K562 (cell line): ENCODE measurements at regions not wholly inside any gene's neighbourhood (a gene's known extent, or its start where the extent isn't known, plus 50 kb on each side); places are given as distances from the start of the nearest gene placed in this dataset.
A peak's percentile ranks its signal among the peaks of the same experiment; 100 is the strongest.

Experiments
- ATAC-seq: fragments of 200-7000 bp; cut with Tn5 transposase; 3 replicates; pipeline ENCODE4 v1.9.1; 2020; ENCODE audit warnings: moderate library complexity
- BruUV-seq: library from RNA; stranded (reverse); fragments of 400-500 nt; replicated peaks from 2 replicates; lab custom pipeline; 2021; lab: Mats Ljungman, UMichigan
- CTCF ChIA-PET: fragments of 300-600 bp; formaldehyde crosslinking; extraction: SDS; loops from one replicate; lab custom pipeline; 2021; ENCODE audit warnings: low intra/inter-chr PET ratio; lab: Yijun Ruan, JAX
- POLR2A ChIA-PET: fragments of 300-600, 350-650 bp; sonication (Branson Sonifier 250); formaldehyde crosslinking; extraction: SDS; loops from one replicate; lab custom pipeline; 2021; ENCODE audit warnings: antibody characterized with exemption, inconsistent platforms; lab: Yijun Ruan, JAX
- DNase-seq, 4 experiments: peaks; one replicate each; pipeline versions ENCODE4 v3.0.0 to v3.0.0-alpha.2; 2011 to 2018; ENCODE audit warnings: low spot score in 3 of 4, mixed read lengths in 3 of 4; ENCODE audit errors: extremely low read depth in 1 of 4
- FAIRE-seq: peaks from 2 replicates; lab custom pipeline; 2011; peaks lifted over from hg19 to GRCh38; lab: Jason Lieb, UNC
- H2AFZ ChIP-seq: 2 replicates; pipeline ENCODE4 v1.6.0; 2011; ENCODE audit warnings: low read depth, low read length, control low read depth, inconsistent platforms
- H3K27ac ChIP-seq: fragments of 200-600 bp; 3 replicates; pipeline ENCODE4 v1.8.0; 2011; ENCODE audit warnings: low read depth, mild to moderate bottlenecking, control low read depth, inconsistent platforms, low read length, moderate library complexity, mixed read lengths; ENCODE audit errors: extremely low read depth
- H3K27me3 ChIP-seq, 2 experiments: fragments of 300-600 bp in 1 of 2; 2 replicates in 1 of 2; 3 replicates in 1 of 2; pipeline versions ENCODE4 v1.6.0 to v1.8.0; 2011; ENCODE audit warnings: inconsistent platforms in 2 of 2, low read length in 2 of 2, mild to moderate bottlenecking in 1 of 2, mixed read lengths in 1 of 2, moderate library complexity in 1 of 2; ENCODE audit not compliant: control insufficient read depth in 2 of 2, insufficient read depth in 2 of 2
- H3K36me3 ChIP-seq: fragments of 300-600 bp; 3 replicates; pipeline ENCODE4 v1.8.0; 2011; ENCODE audit warnings: mild to moderate bottlenecking, low read length, inconsistent platforms; ENCODE audit not compliant: control insufficient read depth, insufficient read depth
- H3K4me1 ChIP-seq, 2 experiments: fragments of 200-600 bp in 1 of 2; replicated peaks in 1 of 2; 2 replicates in 1 of 2; 3 replicates in 1 of 2; pipeline versions ENCODE4 v1.5.1 to v1.8.0; 2011; ENCODE audit warnings: inconsistent platforms in 2 of 2, low read length in 2 of 2, mild to moderate bottlenecking in 1 of 2, mixed read lengths in 1 of 2, moderate library complexity in 1 of 2; ENCODE audit not compliant: control insufficient read depth in 2 of 2, insufficient read depth in 2 of 2
- H3K4me2 ChIP-seq: 2 replicates; pipeline ENCODE4 v1.6.1; 2011; ENCODE audit warnings: low read length, control low read depth, inconsistent platforms, mixed read lengths; ENCODE audit not compliant: insufficient read depth
- H3K4me3 ChIP-seq: fragments of 200-600 bp; sonication (generic), shearing (Covaris generic); 2 replicates; pipeline ENCODE4 v1.5.1; 2016; ENCODE audit warnings: control low read depth, inconsistent platforms
- H3K79me2 ChIP-seq: fragments of 200-600 bp; 3 replicates; pipeline ENCODE4 v1.8.0; 2011; ENCODE audit warnings: low read length, inconsistent platforms; ENCODE audit not compliant: control insufficient read depth, insufficient read depth
- H3K9ac ChIP-seq, 2 experiments: 2 replicates each; pipeline versions ENCODE4 v1.6.0 to v1.6.1; 2011; ENCODE audit warnings: low read depth in 2 of 2, low read length in 2 of 2, control low read depth in 1 of 2, inconsistent platforms in 1 of 2, mild to moderate bottlenecking in 1 of 2, mixed read lengths in 1 of 2; ENCODE audit not compliant: insufficient read depth in 1 of 2
- H3K9me1 ChIP-seq: one replicate; pipeline ENCODE4 v1.6.0; 2011; ENCODE audit warnings: inconsistent platforms, mild to moderate bottlenecking, low read length, moderate library complexity; ENCODE audit not compliant: control insufficient read depth, insufficient read depth
- H3K9me3 ChIP-seq: replicated peaks from 2 replicates; pipeline ENCODE4 v1.5.1; 2011; ENCODE audit warnings: low read depth, low read length, inconsistent platforms; ENCODE audit not compliant: control insufficient read depth, insufficient read depth
- H4K20me1 ChIP-seq: replicated peaks from 2 replicates; pipeline ENCODE4 v1.6.1; 2011; ENCODE audit warnings: low read length, inconsistent platforms, mixed read lengths; ENCODE audit not compliant: control insufficient read depth, insufficient read depth
- MYNN ChIP-seq, 2 experiments: sonication (generic); formaldehyde crosslinking in 1 of 2; IDR thresholded peaks; 2 replicates each; pipeline versions ENCODE4 v1.5.0 to v1.6.1; 2016 to 2020; ENCODE audit warnings: antibody characterized with exemption in 1 of 2, missing genetic modification reagents in 1 of 2
- TRIM24 ChIP-seq, 2 experiments: fragments of 450-650 bp; IDR thresholded peaks; 2 replicates each; pipeline ENCODE4 v1.6.1; 2016
- TRIM28 ChIP-seq: fragments of 450-650 bp; IDR thresholded peaks from 2 replicates; pipeline ENCODE4 v1.6.1; 2017
- in situ Hi-C: fragments of 300-500 bp; cut with MboI; formaldehyde crosslinking; loops from 4 replicates; pipeline ENCODE4 v1.15.0; 2018; ENCODE audit warnings: inconsistent platforms, mixed read lengths
- intact Hi-C: fragments of 100-400 bp; cut with micrococcal nuclease; formaldehyde crosslinking; loops from 2 replicates; pipeline ENCODE4 v1.14.2; 2022
- TF ChIP-seq, protein P1 (sequence below): IDR thresholded peaks from 2 replicates; pipeline ENCODE4 v1.6.1; 2016; ENCODE audit warnings: missing genetic modification characterization, missing compliant biosample characterization
- TF ChIP-seq, protein P2 (sequence below): fragments of 450-650 bp; IDR thresholded peaks from 2 replicates; pipeline ENCODE4 v1.6.1; 2018; ENCODE audit warnings: mild to moderate bottlenecking, low read depth; ENCODE audit not compliant: partially characterized antibody

DNA sequence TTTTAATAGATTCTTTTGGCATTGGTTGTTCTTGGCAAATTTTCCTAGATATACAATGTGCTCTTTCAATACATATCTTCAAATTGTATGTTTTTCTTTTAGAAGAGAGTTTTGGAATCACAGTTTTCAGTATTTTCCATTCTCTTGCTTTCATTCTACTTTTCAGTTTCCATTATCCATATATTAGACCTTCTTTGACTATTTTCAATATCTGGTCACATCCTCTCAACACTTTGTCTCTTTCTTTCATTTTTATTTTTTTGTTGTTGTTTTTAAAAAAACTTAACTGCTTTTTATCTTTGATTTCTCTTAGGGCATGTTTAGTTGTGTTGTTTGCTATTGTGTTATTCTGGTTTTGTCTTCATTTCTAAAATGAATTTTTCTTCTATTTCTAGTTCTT lies 59.9 kb upstream of the CLMN start:
- no peak for ATAC-seq
- Histone ChIP-seq H3K4me2 (no peak overlapping the region), H3K36me3 (no peaks in the 10 kb centered on the region), H3K4me3 (no peak overlapping the region), H3K9me3 (no peaks in the 10 kb centered on the region), H3K9ac (no peak overlapping the region), H3K79me2 (no peaks in the 10 kb centered on the region), H3K27me3 (peaks cover 0 to 13% of the 10 kb centered on the region in 2 experiments; a peak in 1 of 5 replicates), H3K27ac (no peak overlapping the region), H3K4me1 (peaks cover 0 to 6% of the 10 kb centered on the region in 2 experiments; a peak in 2 of 5 replicates), H2AFZ (no peak overlapping the region), H4K20me1 (no peaks in the 10 kb centered on the region), H3K9me1 (no peaks in the 10 kb centered on the region)
- FAIRE-seq: no peak
- BruUV-seq: no TSS peak
- intact Hi-C loops: no loop called here
- TF ChIP-seq TRIM28: peak; percentile 69; the same call in 1 of the 2 replicates
- TF ChIP-seq, protein P1, sequence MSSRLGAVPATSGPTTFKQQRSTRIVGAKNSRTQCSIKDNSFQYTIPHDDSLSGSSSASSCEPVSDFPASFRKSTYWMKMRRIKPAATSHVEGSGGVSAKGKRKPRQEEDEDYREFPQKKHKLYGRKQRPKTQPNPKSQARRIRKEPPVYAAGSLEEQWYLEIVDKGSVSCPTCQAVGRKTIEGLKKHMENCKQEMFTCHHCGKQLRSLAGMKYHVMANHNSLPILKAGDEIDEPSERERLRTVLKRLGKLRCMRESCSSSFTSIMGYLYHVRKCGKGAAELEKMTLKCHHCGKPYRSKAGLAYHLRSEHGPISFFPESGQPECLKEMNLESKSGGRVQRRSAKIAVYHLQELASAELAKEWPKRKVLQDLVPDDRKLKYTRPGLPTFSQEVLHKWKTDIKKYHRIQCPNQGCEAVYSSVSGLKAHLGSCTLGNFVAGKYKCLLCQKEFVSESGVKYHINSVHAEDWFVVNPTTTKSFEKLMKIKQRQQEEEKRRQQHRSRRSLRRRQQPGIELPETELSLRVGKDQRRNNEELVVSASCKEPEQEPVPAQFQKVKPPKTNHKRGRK (tag): peak; percentile 88
- TF ChIP-seq TRIM24 (IDR thresholded peaks at IDR 0.05): 0 out of 4 replicates have a peak, but pooled peaks of 1 of the 2 experiments have one; percentile 22
- TF ChIP-seq, protein P2, sequence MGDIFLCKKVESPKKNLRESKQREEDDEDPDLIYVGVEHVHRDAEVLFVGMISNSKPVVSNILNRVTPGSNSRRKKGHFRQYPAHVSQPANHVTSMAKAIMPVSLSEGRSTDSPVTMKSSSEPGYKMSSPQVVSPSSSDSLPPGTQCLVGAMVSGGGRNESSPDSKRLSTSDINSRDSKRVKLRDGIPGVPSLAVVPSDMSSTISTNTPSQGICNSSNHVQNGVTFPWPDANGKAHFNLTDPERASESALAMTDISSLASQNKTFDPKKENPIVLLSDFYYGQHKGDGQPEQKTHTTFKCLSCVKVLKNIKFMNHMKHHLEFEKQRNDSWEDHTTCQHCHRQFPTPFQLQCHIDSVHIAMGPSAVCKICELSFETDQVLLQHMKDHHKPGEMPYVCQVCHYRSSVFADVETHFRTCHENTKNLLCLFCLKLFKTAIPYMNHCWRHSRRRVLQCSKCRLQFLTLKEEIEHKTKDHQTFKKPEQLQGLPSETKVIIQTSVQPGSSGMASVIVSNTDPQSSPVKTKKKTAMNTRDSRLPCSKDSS: peak; percentile 17
- TF ChIP-seq MYNN (IDR thresholded peaks at IDR 0.05): no peak
- TF ChIP-seq MYNN (CRISPR knock-in tag; IDR thresholded peaks at IDR 0.05): no peak
- ChIA-PET CTCF (no interaction called here), POLR2A (no interaction called here)
- in situ Hi-C loops: no loop called here
- no peak for DNase-seq
